ENCODE measurements at regions not wholly inside any gene's neighbourhood (a gene's known extent, or its start where the extent isn't known, plus 50 kb on each side); places are given as distances from the start of the nearest gene placed in this dataset.

- TF ChIP-seq, protein P1, sequence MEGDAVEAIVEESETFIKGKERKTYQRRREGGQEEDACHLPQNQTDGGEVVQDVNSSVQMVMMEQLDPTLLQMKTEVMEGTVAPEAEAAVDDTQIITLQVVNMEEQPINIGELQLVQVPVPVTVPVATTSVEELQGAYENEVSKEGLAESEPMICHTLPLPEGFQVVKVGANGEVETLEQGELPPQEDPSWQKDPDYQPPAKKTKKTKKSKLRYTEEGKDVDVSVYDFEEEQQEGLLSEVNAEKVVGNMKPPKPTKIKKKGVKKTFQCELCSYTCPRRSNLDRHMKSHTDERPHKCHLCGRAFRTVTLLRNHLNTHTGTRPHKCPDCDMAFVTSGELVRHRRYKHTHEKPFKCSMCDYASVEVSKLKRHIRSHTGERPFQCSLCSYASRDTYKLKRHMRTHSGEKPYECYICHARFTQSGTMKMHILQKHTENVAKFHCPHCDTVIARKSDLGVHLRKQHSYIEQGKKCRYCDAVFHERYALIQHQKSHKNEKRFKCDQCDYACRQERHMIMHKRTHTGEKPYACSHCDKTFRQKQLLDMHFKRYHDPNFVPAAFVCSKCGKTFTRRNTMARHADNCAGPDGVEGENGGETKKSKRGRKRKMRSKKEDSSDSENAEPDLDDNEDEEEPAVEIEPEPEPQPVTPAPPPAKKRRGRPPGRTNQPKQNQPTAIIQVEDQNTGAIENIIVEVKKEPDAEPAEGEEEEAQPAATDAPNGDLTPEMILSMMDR (IDR thresholded peaks at IDR 0.05) = no peak
- TF ChIP-seq POLR2A (IDR thresholded peaks at IDR 0.05) = no peak
- intact Hi-C loops (cut with DNase I; ENCODE audit: low total_unique reads) = no loop called here
- 47 to 61% methylated on average over 5 of the region's 5 CpGs for WGBS, 2 donors
- no peak for DNase-seq (ENCODE audit: low spot score in 2 of 2)
- H3K4me3 ChIP-seq (ENCODE audit: low read depth, poor library complexity, severe bottlenecking) = no peak overlapping the region
These were observed 777.4 kb downstream of the TUSC7 start for GRCh38 chr3:117486719-117487716.

DNA sequence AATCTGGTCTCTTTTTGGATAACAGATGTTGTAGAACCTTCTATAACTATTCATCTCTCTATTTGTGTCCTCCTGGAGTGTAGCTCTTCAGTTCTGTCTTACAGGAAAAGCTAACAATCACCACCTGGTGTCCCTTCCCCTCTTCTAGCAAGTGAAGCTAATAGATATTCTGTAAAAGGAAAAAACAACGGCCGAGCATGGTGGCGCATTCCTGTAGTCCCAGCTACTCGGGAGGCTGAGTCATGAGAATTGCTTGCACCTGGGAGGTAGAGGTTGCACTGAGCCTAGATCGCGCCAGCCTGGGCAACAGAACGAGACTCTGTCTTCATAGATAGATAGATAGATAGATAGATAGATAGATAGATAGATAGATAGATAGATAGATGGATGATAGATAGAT, 779.4 kb downstream of the TUSC7 start:
- TF ChIP-seq POLR2A (IDR thresholded peaks at IDR 0.05) = no peak
- TF ChIP-seq, protein P1 (IDR thresholded peaks at IDR 0.05) = no peak
- 87 to 88% methylated on average over 7 of the region's 7 CpGs for WGBS, 2 donors
- H3K4me3 ChIP-seq (ENCODE audit: low read depth, poor library complexity, severe bottlenecking) = no peak overlapping the region
- no peak for DNase-seq (ENCODE audit: low spot score in 2 of 2)
- intact Hi-C loops (cut with DNase I; ENCODE audit: low total_unique reads) = no loop called here

- intact Hi-C loops (cut with DNase I; ENCODE audit: low total_unique reads) = no loop called here
- no peak for TF ChIP-seq POLR2A (IDR thresholded peaks at IDR 0.05)
- 84 to 89% methylated on average over 2 of the region's 2 CpGs for WGBS, 2 donors
- no peak for DNase-seq (ENCODE audit: low spot score in 2 of 2)
- no peak overlapping the region for H3K4me3 ChIP-seq (ENCODE audit: low read depth, poor library complexity, severe bottlenecking)
These were observed 780.1 kb downstream of the TUSC7 start for GRCh38 chr3:117489663-117490079.

DNA sequence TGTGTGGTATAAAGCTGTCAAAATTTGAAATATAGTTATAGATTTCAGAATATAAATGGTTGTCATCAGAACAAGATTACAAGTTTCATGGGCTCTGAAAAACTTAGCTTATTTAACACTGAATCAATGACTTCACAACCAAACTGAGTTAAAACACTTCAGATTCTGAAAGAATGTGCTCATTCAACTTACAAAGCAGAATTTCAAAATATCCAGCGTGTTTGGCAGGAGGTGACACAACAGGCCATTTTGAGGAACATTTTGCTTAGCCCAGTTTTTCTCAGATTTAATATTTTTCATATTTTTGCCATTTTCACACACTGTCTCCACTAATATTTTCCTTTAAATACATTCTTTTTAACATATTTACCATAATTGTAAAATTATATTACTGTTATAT, 781.1 kb downstream of the TUSC7 start:
- intact Hi-C loops (cut with DNase I; ENCODE audit: low total_unique reads) = no loop called here
- DNase-seq (ENCODE audit: low spot score in 2 of 2) = no peak
- WGBS, 2 donors = 62% methylated on average over 1 of the region's 1 CpG
- H3K4me3 ChIP-seq (ENCODE audit: low read depth, poor library complexity, severe bottlenecking) = no peak overlapping the region
- TF ChIP-seq, protein P1 (IDR thresholded peaks at IDR 0.05) = no peak
- no peak for TF ChIP-seq POLR2A (IDR thresholded peaks at IDR 0.05)

DNA sequence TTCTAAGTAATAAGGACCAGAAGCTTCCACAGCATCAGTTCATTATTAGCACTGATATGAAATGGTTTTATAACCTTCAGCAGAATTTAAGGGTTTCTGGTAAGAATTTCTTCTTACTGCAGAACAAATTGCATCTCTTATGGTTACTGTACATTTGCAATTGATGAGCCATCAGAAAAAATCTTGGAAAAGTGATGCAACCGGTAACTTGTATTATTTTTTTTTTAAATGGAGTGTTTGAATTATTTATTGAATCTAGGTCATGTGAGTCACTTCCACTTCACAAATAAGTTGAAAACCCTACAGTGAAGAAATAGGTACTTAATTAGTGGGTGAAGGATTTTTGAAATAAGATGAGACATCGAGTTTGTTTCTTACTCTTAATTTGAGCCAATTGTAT, 786.0 kb downstream of the TUSC7 start:
- no peak overlapping the region for H3K4me3 ChIP-seq (ENCODE audit: low read depth, poor library complexity, severe bottlenecking)
- 83 to 86% methylated on average over 2 of the region's 2 CpGs for WGBS, 2 donors
- TF ChIP-seq POLR2A (IDR thresholded peaks at IDR 0.05) = no peak
- TF ChIP-seq, protein P1 (IDR thresholded peaks at IDR 0.05) = no peak
- intact Hi-C loops (cut with DNase I; ENCODE audit: low total_unique reads) = no loop called here
- DNase-seq (ENCODE audit: low spot score in 2 of 2) = no peak

DNA sequence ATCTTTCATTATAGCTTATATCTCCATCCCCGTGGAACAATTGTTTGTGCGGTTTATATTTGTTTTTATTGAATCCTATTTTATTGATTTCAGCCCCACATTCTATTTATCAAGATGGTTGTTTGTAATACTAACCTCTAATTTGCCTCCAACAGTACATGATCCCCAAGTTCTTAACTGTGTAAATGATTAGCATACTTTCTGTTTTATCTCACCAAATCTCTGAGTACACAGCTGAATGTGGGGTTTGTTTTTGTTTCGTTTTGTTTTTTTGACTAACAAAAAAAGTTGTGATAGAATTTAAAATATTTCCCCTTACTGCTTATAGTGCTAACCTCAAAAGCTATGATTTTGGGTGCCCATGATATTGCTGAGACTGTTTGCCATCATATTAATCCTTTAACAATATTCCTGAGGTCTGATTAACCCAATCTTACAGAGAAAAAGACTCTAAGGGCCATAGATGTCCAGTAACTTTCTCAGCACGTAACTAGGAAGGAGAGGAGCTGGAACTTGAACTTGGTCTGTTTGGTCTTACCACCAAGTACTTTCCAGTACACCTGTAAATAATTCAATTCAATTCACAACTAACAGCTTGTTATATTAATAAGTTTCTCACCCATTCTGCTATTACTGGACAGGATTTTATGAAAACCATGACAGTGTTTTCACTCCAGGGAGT, 789.8 kb downstream of the TUSC7 start:
- H3K4me3 ChIP-seq (ENCODE audit: low read depth, poor library complexity, severe bottlenecking) = no peak overlapping the region
- no peak for DNase-seq (ENCODE audit: low spot score in 2 of 2)
- WGBS, 2 donors = 83% methylated on average over 4 of the region's 4 CpGs
- intact Hi-C loops (cut with DNase I; ENCODE audit: low total_unique reads) = no loop called here
- no peak for TF ChIP-seq POLR2A (IDR thresholded peaks at IDR 0.05)
- TF ChIP-seq, protein P1 (IDR thresholded peaks at IDR 0.05) = no peak

All from lower leg skin (tissue), 4 donors.